Sigmoid colon (tissue), 6 donors: ENCODE measurements at regions not wholly inside any gene's neighbourhood (a gene's known extent, or its start where the extent isn't known, plus 50 kb on each side); places are given as distances from the start of the nearest gene placed in this dataset.

Source experiments
- DNase-seq: peaks from one replicate; pipeline ENCODE4 v3.0.0-alpha.2; 2019
- H3K27ac ChIP-seq, 4 donors: fragments of 200-600 bp; sonication (generic); one replicate each; pipeline ENCODE4 v1.5.1; 2016 to 2019; ENCODE audit warnings: mild to moderate bottlenecking in 1 of 4
- H3K27me3 ChIP-seq, 3 donors: fragments of 200-600 bp; sonication (generic); one replicate each; pipeline ENCODE4 v1.5.1; 2019; ENCODE audit warnings: mild to moderate bottlenecking in 1 of 3
- H3K36me3 ChIP-seq, 4 donors: fragments of 200-600 bp; sonication (generic); one replicate each; pipeline ENCODE4 v1.5.1; 2016 to 2019
- H3K4me1 ChIP-seq, 4 donors: fragments of 200-600 bp; sonication (generic); one replicate each; pipeline ENCODE4 v1.5.1; 2017 to 2019
- H3K4me3 ChIP-seq, 4 donors: fragments of 200-600 bp; sonication (generic); one replicate each; pipeline ENCODE4 v1.5.1; 2017 to 2019; ENCODE audit warnings: mild to moderate bottlenecking in 2 of 4, moderate library complexity in 1 of 4
- H3K9me3 ChIP-seq, 4 donors: fragments of 200-600 bp in 3 of 4; sonication (generic) in 3 of 4; one replicate each; pipeline versions ENCODE4 v1.5.1 to v1.6.1; 2013 to 2019
- EP300 ChIP-seq, 4 donors: sonication (generic); formaldehyde crosslinking; IDR thresholded peaks; one replicate each; pipeline ENCODE4 v1.6.1; 2017; ENCODE audit warnings: antibody characterized with exemption in 4 of 4
- POLR2A ChIP-seq, 2 donors: fragments of 450-650 bp; IDR thresholded peaks; one replicate each; pipeline ENCODE4 v1.6.1; 2016; ENCODE audit warnings: antibody characterized with exemption in 2 of 2, mild to moderate bottlenecking in 2 of 2, moderate library complexity in 2 of 2
- POLR2AphosphoS5 ChIP-seq, 4 donors: sonication (generic); formaldehyde crosslinking; IDR thresholded peaks; one replicate each; pipeline ENCODE4 v1.6.1; 2017; ENCODE audit warnings: antibody characterized with exemption in 4 of 4
- WGBS, 2 donors: extraction: QIAGEN DNeasy Blood & Tissue Kit; methylation state at CpG; one replicate each; pipeline ENCODE4 v1.1.7; 2013; 5-methylcytosine and 5-hydroxymethylcytosine counted together
- intact Hi-C: fragments of 100-400 bp; cut with DNase I; formaldehyde crosslinking; loops from one replicate; pipeline ENCODE4 v1.15.1; 2023
- TF ChIP-seq, protein P1 (sequence below), 4 experiments: fragments of 450-650 bp in 3 of 4; fragments of 200-600 bp in 1 of 4; IDR thresholded peaks; one replicate each; pipeline ENCODE4 v1.5.1; 2016 to 2019; ENCODE audit warnings: antibody characterized with exemption in 4 of 4, mild to moderate bottlenecking in 3 of 4, moderate library complexity in 2 of 4
- donor health status: healthy with polysubstance abuse.
- donor health status: healthy.

- TF ChIP-seq EP300 (IDR thresholded peaks at IDR 0.05) (no peak), POLR2A (IDR thresholded peaks at IDR 0.05) (no peak), POLR2AphosphoS5 (IDR thresholded peaks at IDR 0.05) (no peak)
- TF ChIP-seq, protein P1, sequence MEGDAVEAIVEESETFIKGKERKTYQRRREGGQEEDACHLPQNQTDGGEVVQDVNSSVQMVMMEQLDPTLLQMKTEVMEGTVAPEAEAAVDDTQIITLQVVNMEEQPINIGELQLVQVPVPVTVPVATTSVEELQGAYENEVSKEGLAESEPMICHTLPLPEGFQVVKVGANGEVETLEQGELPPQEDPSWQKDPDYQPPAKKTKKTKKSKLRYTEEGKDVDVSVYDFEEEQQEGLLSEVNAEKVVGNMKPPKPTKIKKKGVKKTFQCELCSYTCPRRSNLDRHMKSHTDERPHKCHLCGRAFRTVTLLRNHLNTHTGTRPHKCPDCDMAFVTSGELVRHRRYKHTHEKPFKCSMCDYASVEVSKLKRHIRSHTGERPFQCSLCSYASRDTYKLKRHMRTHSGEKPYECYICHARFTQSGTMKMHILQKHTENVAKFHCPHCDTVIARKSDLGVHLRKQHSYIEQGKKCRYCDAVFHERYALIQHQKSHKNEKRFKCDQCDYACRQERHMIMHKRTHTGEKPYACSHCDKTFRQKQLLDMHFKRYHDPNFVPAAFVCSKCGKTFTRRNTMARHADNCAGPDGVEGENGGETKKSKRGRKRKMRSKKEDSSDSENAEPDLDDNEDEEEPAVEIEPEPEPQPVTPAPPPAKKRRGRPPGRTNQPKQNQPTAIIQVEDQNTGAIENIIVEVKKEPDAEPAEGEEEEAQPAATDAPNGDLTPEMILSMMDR (IDR thresholded peaks at IDR 0.05), result no peak
- Histone ChIP-seq H3K4me1 (no peaks in the 10 kb centered on the region), H3K27ac (no peak overlapping the region), H3K9me3 (no peaks in the 10 kb centered on the region), H3K27me3 (no peaks in the 10 kb centered on the region), H3K4me3 (no peak overlapping the region), H3K36me3 (no peaks in the 10 kb centered on the region)
- WGBS, 2 donors, result 69 to 84% methylated on average over 2 of the region's 2 CpGs
- intact Hi-C loops, result loop anchor here (10.0 kb wide), 1 partner anchor 844 kb away; no protein-coding TSS in a partner anchor
- DNase-seq, result no peak
These were observed 330.2 kb downstream of the OSTF1 start for GRCh38 chr9:75418518-75418917.

GRCh38 chr9:75422944-75423522 lies 334.7 kb downstream of the OSTF1 start:
- Histone ChIP-seq H3K27me3 (no peaks in the 10 kb centered on the region), H3K4me3 (no peak overlapping the region), H3K27ac (no peak overlapping the region), H3K4me1 (no peaks in the 10 kb centered on the region), H3K9me3 (no peaks in the 10 kb centered on the region), H3K36me3 (no peaks in the 10 kb centered on the region)
- 49 to 55% methylated on average over 2 of the region's 2 CpGs for WGBS, 2 donors
- intact Hi-C loops, result no loop called here
- TF ChIP-seq POLR2AphosphoS5 (IDR thresholded peaks at IDR 0.05), result no peak
- no peak for TF ChIP-seq POLR2A (IDR thresholded peaks at IDR 0.05)
- TF ChIP-seq, protein P1 (IDR thresholded peaks at IDR 0.05), result no peak
- no peak for TF ChIP-seq EP300 (IDR thresholded peaks at IDR 0.05)
- no peak for DNase-seq

- Histone ChIP-seq H3K9me3 (no peaks in the 10 kb centered on the region), H3K4me1 (no peaks in the 10 kb centered on the region), H3K27me3 (no peaks in the 10 kb centered on the region), H3K27ac (peak overlapping the region in 1 of 4 donors; percentile 38), H3K36me3 (no peaks in the 10 kb centered on the region), H3K4me3 (no peak overlapping the region)
- no peak for DNase-seq
- intact Hi-C loops, result no loop called here
- 19 to 57% methylated on average over 3 of the region's 3 CpGs for WGBS, 2 donors
- no peak for TF ChIP-seq POLR2AphosphoS5 (IDR thresholded peaks at IDR 0.05)
- TF ChIP-seq EP300 (IDR thresholded peaks at IDR 0.05), result no peak
- TF ChIP-seq, protein P1 (IDR thresholded peaks at IDR 0.05), result no peak
- no peak for TF ChIP-seq POLR2A (IDR thresholded peaks at IDR 0.05)
These were observed 341.5 kb downstream of the OSTF1 start for GRCh38 chr9:75429531-75430475.

DNA sequence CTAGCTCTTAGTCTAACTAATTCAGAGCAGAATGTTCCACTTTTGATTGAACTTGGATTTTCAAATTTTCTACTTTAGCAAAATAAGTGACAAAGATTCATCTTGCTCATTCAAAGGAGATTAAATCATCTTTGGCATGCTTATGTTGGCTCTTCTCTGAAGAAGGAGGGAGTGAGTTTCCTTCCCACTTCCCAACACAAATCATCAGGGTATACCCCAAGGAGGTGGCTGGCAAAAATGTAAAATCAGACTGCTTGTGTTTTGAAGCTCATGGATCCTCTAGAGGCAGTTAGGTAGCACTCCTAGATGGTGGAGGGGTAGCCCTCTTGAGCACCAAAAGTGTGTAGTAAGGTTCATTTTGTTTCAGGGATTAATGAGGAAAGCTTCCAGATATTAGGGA lies 343.1 kb downstream of the OSTF1 start:
- DNase-seq, result no peak
- Histone ChIP-seq H3K4me3 (no peak overlapping the region), H3K27me3 (no peaks in the 10 kb centered on the region), H3K27ac (peak overlapping the region in 2 of 4 donors; percentile 39 to 75), H3K36me3 (no peaks in the 10 kb centered on the region), H3K4me1 (no peaks in the 10 kb centered on the region), H3K9me3 (no peaks in the 10 kb centered on the region)
- intact Hi-C loops, result no loop called here
- TF ChIP-seq, protein P1 (IDR thresholded peaks at IDR 0.05), result no peak
- TF ChIP-seq POLR2A (IDR thresholded peaks at IDR 0.05) (no peak), EP300 (IDR thresholded peaks at IDR 0.05) (no peak), POLR2AphosphoS5 (IDR thresholded peaks at IDR 0.05) (no peak)
